GM12878 (cell line): ENCODE measurements at regions not wholly inside any gene's neighbourhood (a gene's known extent, or its start where the extent isn't known, plus 50 kb on each side); places are given as distances from the start of the nearest gene placed in this dataset.

Experiments
- ATAC-seq: fragments of 200-7000 bp; cut with Tn5 transposase; 3 replicates; pipeline ENCODE4 v1.9.1; 2020; ENCODE audit warnings: mild to moderate bottlenecking, moderate library complexity
- BruUV-seq: library from RNA; stranded (reverse); fragments of 400-500 nt; replicated peaks from 2 replicates; lab custom pipeline; 2021; lab: Mats Ljungman, UMichigan
- CTCF ChIA-PET: fragments of 300-600 bp; sonication (Branson Sonifier 250); formaldehyde crosslinking; extraction: SDS; loops from one replicate; lab custom pipeline; 2021; ENCODE audit warnings: inconsistent platforms; lab: Yijun Ruan, JAX
- POLR2A ChIA-PET: fragments of 350-600 bp; formaldehyde crosslinking; extraction: SDS; loops from one replicate; lab custom pipeline; 2021; ENCODE audit warnings: inconsistent platforms; lab: Charles Lee
- RAD21 ChIA-PET: fragments of 300-600 bp; sonication (Branson Sonifier 250); formaldehyde crosslinking; loops from one replicate; lab custom pipeline; 2023; ENCODE audit warnings: antibody characterized with exemption; ENCODE audit not compliant: unreplicated experiment; lab: Charles Lee
- SMC1A ChIA-PET: fragments of 300-600 bp; sonication (Branson Sonifier 250); formaldehyde crosslinking; loops from one replicate; lab custom pipeline; 2023; ENCODE audit not compliant: unreplicated experiment, uncharacterized antibody; lab: Charles Lee
- DNase-seq: peaks from one replicate; pipeline ENCODE4 v3.0.0-alpha.2; 2011; ENCODE audit warnings: low read depth, low spot score
- FAIRE-seq: peaks from 3 replicates; lab custom pipeline; 2011; peaks lifted over from hg19 to GRCh38; lab: Jason Lieb, UNC
- H2AFZ ChIP-seq: 2 replicates; pipeline ENCODE4 v1.6.0; 2011; ENCODE audit warnings: low read depth, low read length, control low read depth; ENCODE audit not compliant: control insufficient read depth
- H3K27ac ChIP-seq: 2 replicates; pipeline ENCODE4 v1.5.1; 2011; ENCODE audit warnings: control low read depth; ENCODE audit not compliant: control insufficient read depth, insufficient read depth
- H3K27me3 ChIP-seq, 2 experiments: replicated peaks in 1 of 2; 2 replicates each; pipeline versions ENCODE4 v1.6.0 to v1.6.1; 2011; ENCODE audit warnings: low read length in 1 of 2; ENCODE audit not compliant: control insufficient read depth in 2 of 2, insufficient read depth in 2 of 2
- H3K36me3 ChIP-seq, 2 experiments: 2 replicates each; pipeline ENCODE4 v1.5.1; 2011; ENCODE audit warnings: low read length in 1 of 2; ENCODE audit not compliant: control insufficient read depth in 2 of 2, insufficient read depth in 2 of 2
- H3K4me1 ChIP-seq: 2 replicates; pipeline ENCODE4 v1.6.1; 2011; ENCODE audit warnings: mild to moderate bottlenecking, low read length, moderate library complexity, mixed read lengths; ENCODE audit not compliant: control insufficient read depth, insufficient read depth
- H3K4me2 ChIP-seq: 2 replicates; pipeline ENCODE4 v1.6.0; 2011; ENCODE audit warnings: control low read depth; ENCODE audit not compliant: control insufficient read depth, insufficient read depth
- H3K4me3 ChIP-seq: fragments of 200-600 bp; sonication (generic); 2 replicates; pipeline ENCODE4 v1.5.1; 2016
- H3K79me2 ChIP-seq: 2 replicates; pipeline ENCODE4 v1.6.0; 2011; ENCODE audit warnings: low read length; ENCODE audit not compliant: control insufficient read depth, insufficient read depth
- H3K9ac ChIP-seq: 2 replicates; pipeline ENCODE4 v1.8.0; 2011; ENCODE audit warnings: low read length, control low read depth, mixed read lengths; ENCODE audit not compliant: control insufficient read depth, insufficient read depth
- H3K9me3 ChIP-seq: replicated peaks from 3 replicates; pipeline ENCODE4 v1.5.1; 2011; ENCODE audit warnings: mild to moderate bottlenecking, low read length; ENCODE audit not compliant: control insufficient read depth, insufficient read depth
- H4K20me1 ChIP-seq: 2 replicates; pipeline ENCODE4 v1.6.0; 2011; ENCODE audit not compliant: control insufficient read depth, insufficient read depth
- ATF2 ChIP-seq: IDR thresholded peaks from 2 replicates; pipeline ENCODE4 v1.6.1; 2012; ENCODE audit warnings: low read length, inconsistent platforms
- BHLHE40 ChIP-seq, 2 experiments: fragments of 450-650 bp in 1 of 2; IDR thresholded peaks; 2 replicates each; pipeline ENCODE4 v1.6.1; 2011 to 2017; ENCODE audit warnings: low read depth in 2 of 2, borderline replicate concordance in 1 of 2, improper control_type of control experiment in 1 of 2, low read length in 1 of 2, mild to moderate bottlenecking in 1 of 2
- ELK1 ChIP-seq: IDR thresholded peaks from 2 replicates; pipeline ENCODE4 v1.6.1; 2012; ENCODE audit warnings: low read depth, low read length, improper control_type of control experiment
- IRF4 ChIP-seq: IDR thresholded peaks from 2 replicates; pipeline ENCODE4 v1.6.1; 2011; ENCODE audit warnings: low read depth, low read length
- KLF5 ChIP-seq: fragments of 450-650 bp; IDR thresholded peaks from 2 replicates; pipeline ENCODE4 v1.6.1; 2014; ENCODE audit warnings: mild to moderate bottlenecking; ENCODE audit not compliant: partially characterized antibody
- LARP7 ChIP-seq: fragments of 450-650 bp; IDR thresholded peaks from 2 replicates; pipeline ENCODE4 v1.6.1; 2017; ENCODE audit warnings: mild to moderate bottlenecking
- MYB ChIP-seq: fragments of 150-350 bp; IDR thresholded peaks from 2 replicates; pipeline ENCODE4 v1.6.1; 2014; ENCODE audit warnings: mild to moderate bottlenecking, low read depth, low read length, borderline replicate concordance
- NFYA ChIP-seq: IDR thresholded peaks from 2 replicates; pipeline ENCODE4 v1.6.1; 2011; ENCODE audit warnings: low read depth, mild to moderate bottlenecking, low read length, improper control_type of control experiment, borderline replicate concordance
- POLR2AphosphoS2 ChIP-seq: IDR thresholded peaks from 2 replicates; pipeline ENCODE4 v1.6.1; 2011; ENCODE audit warnings: low read depth, mild to moderate bottlenecking, low read length, improper control_type of control experiment, moderate library complexity
- POU2F2 ChIP-seq: IDR thresholded peaks from 3 replicates; pipeline ENCODE4 v1.6.1; 2011; ENCODE audit warnings: low read depth, mild to moderate bottlenecking, low read length, borderline replicate concordance
- SIN3A ChIP-seq: IDR thresholded peaks from 2 replicates; pipeline ENCODE4 v1.6.1; 2012; ENCODE audit warnings: low read depth, low read length, improper control_type of control experiment
- SRF ChIP-seq, 2 experiments: IDR thresholded peaks; 2 replicates each; pipeline ENCODE4 v1.6.1; 2011; ENCODE audit warnings: low read depth in 2 of 2, low read length in 2 of 2, mild to moderate bottlenecking in 1 of 2, moderate library complexity in 1 of 2
- TAF1 ChIP-seq: IDR thresholded peaks from 2 replicates; pipeline ENCODE4 v1.6.1; 2011; ENCODE audit warnings: mild to moderate bottlenecking, low read depth, low read length, borderline replicate concordance
- USF2 ChIP-seq: IDR thresholded peaks from 2 replicates; pipeline ENCODE4 v1.6.1; 2011; ENCODE audit warnings: low read depth, low read length, improper control_type of control experiment, borderline replicate concordance
- ZBED1 ChIP-seq: IDR thresholded peaks from 2 replicates; pipeline ENCODE4 v1.6.1; 2016; ENCODE audit warnings: borderline replicate concordance
- ZNF24 ChIP-seq: fragments of 450-650 bp; IDR thresholded peaks from 2 replicates; pipeline ENCODE4 v1.6.1; 2017; ENCODE audit warnings: antibody characterized with exemption, mild to moderate bottlenecking
- ZNF384 ChIP-seq: IDR thresholded peaks from 2 replicates; pipeline ENCODE4 v1.6.1; 2012; ENCODE audit warnings: low read depth, mild to moderate bottlenecking, low read length, improper control_type of control experiment, borderline replicate concordance
- WGBS: methylation state at CpG from one replicate; pipeline ENCODE4 v1.1.6; 2016; ENCODE audit warnings: low lambda C conversion rate; ENCODE audit not compliant: insufficient replicate concordance, insufficient coverage; ENCODE audit errors: missing lambda C conversion rate; 5-methylcytosine and 5-hydroxymethylcytosine counted together
- in situ Hi-C: fragments of 300-500 bp; cut with MboI; formaldehyde crosslinking; loops from 9 replicates; pipeline ENCODE4 v1.14.3; 2018; ENCODE audit warnings: mixed read lengths
- intact Hi-C: fragments of 100-400 bp; cut with micrococcal nuclease; formaldehyde crosslinking; loops from one replicate; pipeline ENCODE4 v1.14.2; 2022; ENCODE audit not compliant: unreplicated experiment
- TF ChIP-seq, protein P1 (sequence below): fragments of 450-650 bp; IDR thresholded peaks from 2 replicates; pipeline ENCODE4 v1.6.1; 2017; ENCODE audit warnings: antibody characterized with exemption, mild to moderate bottlenecking, moderate library complexity

DNA sequence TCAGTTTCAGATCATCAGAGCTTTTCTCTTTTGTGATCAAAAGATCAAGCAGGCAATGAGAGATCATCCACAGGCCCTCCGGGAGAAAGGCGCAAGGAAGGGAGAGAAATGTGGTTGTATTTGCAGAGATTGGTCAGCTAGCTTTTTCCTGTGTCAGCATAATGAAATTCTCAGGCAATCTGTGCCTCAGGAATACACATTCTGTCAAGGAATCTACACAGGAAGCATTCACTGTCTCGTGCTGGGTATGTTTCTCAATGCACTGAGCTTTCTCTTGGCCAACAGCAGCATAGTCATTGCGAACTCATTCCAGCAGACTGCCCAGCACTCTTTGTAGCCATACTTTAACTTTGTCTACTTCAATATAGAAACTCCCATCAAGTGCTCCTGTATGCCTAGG, 413.7 kb downstream of the PPP3CA start (continued):
- TF ChIP-seq ZNF24 (no peak), LARP7 (no peak), BHLHE40 (IDR thresholded peaks at IDR 0.05; ENCODE audit: borderline replicate concordance in 1 of 2, low read depth in 2 of 2, low read length in 1 of 2) (no peak)
- TF ChIP-seq, all 136 proteins: peak for 0

GRCh38 chr4:100929758-100930157, 411.9 kb upstream of the EMCN start:
- Histone ChIP-seq H2AFZ (no peak overlapping the region), H3K36me3 (no peaks in the 10 kb centered on the region), H3K4me3 (no peak overlapping the region), H3K4me1 (0 out of 2 replicates have a peak, but pooled peaks cover 3% of the 10 kb centered on the region), H3K9me3 (no peaks in the 10 kb centered on the region), H3K4me2 (no peak overlapping the region), H3K9ac (no peak overlapping the region), H3K27ac (no peak overlapping the region), H3K27me3 (no peaks in the 10 kb centered on the region; a peak in 1 of 4 replicates), H4K20me1 (no peaks in the 10 kb centered on the region), H3K79me2 (no peaks in the 10 kb centered on the region)
- 12% methylated on average over 1 of the region's 1 CpG for WGBS
- DNase-seq (no peak), FAIRE-seq (no peak), ATAC-seq (no peak)
- BruUV-seq, result no TSS peak
- intact Hi-C loops, result no loop called here
- in situ Hi-C loops, result no loop called here
- ChIA-PET SMC1A (no interaction called here), RAD21 (no interaction called here), CTCF (no interaction called here), POLR2A (no interaction called here)
- TF ChIP-seq ELK1, result no peak
- TF ChIP-seq ZBED1, result no peak
- TF ChIP-seq POLR2AphosphoS2, result no peak
- no peak for TF ChIP-seq TAF1
- no peak for TF ChIP-seq SIN3A
- no peak for TF ChIP-seq SRF (IDR thresholded peaks at IDR 0.05; ENCODE audit: low read depth in 2 of 2, low read length in 2 of 2)
- no peak for TF ChIP-seq USF2
- TF ChIP-seq IRF4, result no peak
- TF ChIP-seq NFYA, result no peak
- TF ChIP-seq KLF5, result no peak
- no peak for TF ChIP-seq ZNF384
- no peak for TF ChIP-seq POU2F2
- TF ChIP-seq, protein P1, sequence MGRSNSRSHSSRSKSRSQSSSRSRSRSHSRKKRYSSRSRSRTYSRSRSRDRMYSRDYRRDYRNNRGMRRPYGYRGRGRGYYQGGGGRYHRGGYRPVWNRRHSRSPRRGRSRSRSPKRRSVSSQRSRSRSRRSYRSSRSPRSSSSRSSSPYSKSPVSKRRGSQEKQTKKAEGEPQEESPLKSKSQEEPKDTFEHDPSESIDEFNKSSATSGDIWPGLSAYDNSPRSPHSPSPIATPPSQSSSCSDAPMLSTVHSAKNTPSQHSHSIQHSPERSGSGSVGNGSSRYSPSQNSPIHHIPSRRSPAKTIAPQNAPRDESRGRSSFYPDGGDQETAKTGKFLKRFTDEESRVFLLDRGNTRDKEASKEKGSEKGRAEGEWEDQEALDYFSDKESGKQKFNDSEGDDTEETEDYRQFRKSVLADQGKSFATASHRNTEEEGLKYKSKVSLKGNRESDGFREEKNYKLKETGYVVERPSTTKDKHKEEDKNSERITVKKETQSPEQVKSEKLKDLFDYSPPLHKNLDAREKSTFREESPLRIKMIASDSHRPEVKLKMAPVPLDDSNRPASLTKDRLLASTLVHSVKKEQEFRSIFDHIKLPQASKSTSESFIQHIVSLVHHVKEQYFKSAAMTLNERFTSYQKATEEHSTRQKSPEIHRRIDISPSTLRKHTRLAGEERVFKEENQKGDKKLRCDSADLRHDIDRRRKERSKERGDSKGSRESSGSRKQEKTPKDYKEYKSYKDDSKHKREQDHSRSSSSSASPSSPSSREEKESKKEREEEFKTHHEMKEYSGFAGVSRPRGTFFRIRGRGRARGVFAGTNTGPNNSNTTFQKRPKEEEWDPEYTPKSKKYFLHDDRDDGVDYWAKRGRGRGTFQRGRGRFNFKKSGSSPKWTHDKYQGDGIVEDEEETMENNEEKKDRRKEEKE, result no peak
- no peak for TF ChIP-seq ATF2
- no peak for TF ChIP-seq MYB
